Naive thymus-derived CD4-positive, alpha-beta T cell (primary cell): ENCODE measurements at regions not wholly inside any gene's neighbourhood (a gene's known extent, or its start where the extent isn't known, plus 50 kb on each side); places are given as distances from the start of the nearest gene placed in this dataset.

Experiments used
- ATAC-seq: fragments of 150-1000 bp; cut with Tn5 transposase; 2 replicates; pipeline ENCODE4 v1.10.0; 2021; ENCODE audit warnings: mild to moderate bottlenecking, moderate library complexity
- CTCF ChIA-PET: fragments of 350-600 bp; sonication (Branson Sonifier 250); formaldehyde crosslinking; loops from one replicate; lab custom pipeline; 2021; ENCODE audit warnings: antibody characterized with exemption; lab: Charles Lee
- POLR2A ChIA-PET: fragments of 350-600 bp; sonication (Branson Sonifier 250); formaldehyde crosslinking; loops from one replicate; lab custom pipeline; 2021; ENCODE audit warnings: antibody characterized with exemption, inconsistent platforms; lab: Charles Lee
- DNase-seq, 9 donors: peaks; one replicate each; pipeline versions ENCODE4 v3.0.0 to v3.0.0-alpha.2; 2020 to 2022; ENCODE audit warnings: mixed read lengths in 1 of 9
- H3K27ac ChIP-seq: one replicate; pipeline ENCODE4 v1.7.0; 2013; ENCODE audit warnings: mild to moderate bottlenecking, low read depth, low read length, moderate library complexity
- H3K27me3 ChIP-seq, 2 donors: one replicate each; pipeline ENCODE4 v1.7.0; 2013; ENCODE audit warnings: low read length in 2 of 2, mild to moderate bottlenecking in 2 of 2, moderate library complexity in 2 of 2; ENCODE audit not compliant: control insufficient read depth in 2 of 2, insufficient read depth in 2 of 2
- H3K36me3 ChIP-seq, 3 experiments: 1 replicate in 2 of 3; 2 replicates in 1 of 3; pipeline ENCODE4 v1.7.0; 2013; ENCODE audit warnings: low read length in 3 of 3, mild to moderate bottlenecking in 3 of 3, moderate library complexity in 1 of 3; ENCODE audit not compliant: insufficient read depth in 3 of 3, control insufficient read depth in 2 of 3
- H3K4me1 ChIP-seq, 2 donors: one replicate each; pipeline ENCODE4 v1.7.0; 2013; ENCODE audit warnings: low read length in 2 of 2, mild to moderate bottlenecking in 2 of 2, moderate library complexity in 1 of 2; ENCODE audit not compliant: control insufficient read depth in 2 of 2, insufficient read depth in 2 of 2
- H3K4me3 ChIP-seq: 2 replicates; pipeline ENCODE4 v1.7.0; 2013; ENCODE audit warnings: mild to moderate bottlenecking, low read length
- H3K9me3 ChIP-seq, 3 experiments: 1 replicate in 2 of 3; 2 replicates in 1 of 3; pipeline ENCODE4 v1.7.0; 2013; ENCODE audit warnings: low read length in 3 of 3; ENCODE audit not compliant: control insufficient read depth in 2 of 3
- H3K27ac Mint-ChIP-seq, 9 donors: one replicate each; pipeline ENCODE4 v1.8.0; 2020 to 2022; ENCODE audit warnings: mixed read lengths in 9 of 9, mild to moderate bottlenecking in 8 of 9, moderate library complexity in 5 of 9, inconsistent platforms in 2 of 9
- H3K27me3 Mint-ChIP-seq, 5 donors: one replicate each; pipeline ENCODE4 v1.8.0; 2021 to 2022; ENCODE audit warnings: mixed read lengths in 5 of 5, mild to moderate bottlenecking in 1 of 5
- H3K36me3 Mint-ChIP-seq, 5 donors: one replicate each; pipeline ENCODE4 v1.8.0; 2020 to 2022; ENCODE audit warnings: mixed read lengths in 5 of 5, mild to moderate bottlenecking in 3 of 5, inconsistent platforms in 1 of 5
- H3K4me1 Mint-ChIP-seq, 7 donors: one replicate each; pipeline ENCODE4 v1.8.0; 2020 to 2022; ENCODE audit warnings: mixed read lengths in 7 of 7, mild to moderate bottlenecking in 3 of 7, inconsistent platforms in 1 of 7
- H3K4me3 Mint-ChIP-seq, 10 donors: one replicate each; pipeline ENCODE4 v1.8.0; 2020 to 2022; ENCODE audit warnings: mild to moderate bottlenecking in 10 of 10, mixed read lengths in 10 of 10, moderate library complexity in 6 of 10, inconsistent platforms in 2 of 10
- H3K9me3 Mint-ChIP-seq, 11 donors: one replicate each; pipeline ENCODE4 v1.8.0; 2020 to 2022; ENCODE audit warnings: mixed read lengths in 11 of 11, mild to moderate bottlenecking in 4 of 11, inconsistent platforms in 1 of 11, moderate library complexity in 1 of 11
- intact Hi-C, 2 donors: fragments of 100-400 bp; cut with micrococcal nuclease; formaldehyde crosslinking; loops; one replicate each; pipeline ENCODE4 v1.15.1; 2023

- no peak for DNase-seq
- Histone ChIP-seq H3K27ac (no peak overlapping the region), H3K9me3 (no peaks in the 10 kb centered on the region), H3K4me3 (no peak overlapping the region), H3K27me3 (no peaks in the 10 kb centered on the region), H3K4me1 (no peaks in the 10 kb centered on the region), H3K36me3 (no peaks in the 10 kb centered on the region)
- ChIA-PET POLR2A (no interaction called here), CTCF (no interaction called here)
- ATAC-seq, result no peak
- Mint-ChIP-seq H3K9me3 (peaks cover 0 to 24% (median 2%) of the 10 kb centered on the region in 11 donors), H3K4me1 (no peaks in the 10 kb centered on the region), H3K4me3 (no peak overlapping the region), H3K27me3 (no peaks in the 10 kb centered on the region), H3K27ac (peak overlapping the region in 1 of 9 donors; percentile 34), H3K36me3 (peaks cover 0 to 3% (median 0%) of the 10 kb centered on the region in 5 donors)
- intact Hi-C loops, result no loop called here
Observed at GRCh38 chr9:17871213-17871890, 292.5 kb downstream of the SH3GL2 start.

- H3K27ac ChIP-seq, result no peak overlapping the region
- Mint-ChIP-seq H3K9me3 (peaks cover 0 to 11% (median 2%) of the 10 kb centered on the region in 11 donors), H3K4me3 (no peak overlapping the region), H3K27ac (no peak overlapping the region), H3K27me3 (no peaks in the 10 kb centered on the region), H3K4me1 (no peaks in the 10 kb centered on the region), H3K36me3 (peaks cover 0 to 3% (median 0%) of the 10 kb centered on the region in 5 donors)
- DNase-seq (no peak), ATAC-seq (no peak)
- no peaks in the 10 kb centered on the region for H3K4me1 ChIP-seq
- intact Hi-C loops, result no loop called here
- H3K36me3 ChIP-seq, result no peaks in the 10 kb centered on the region
- H3K27me3 ChIP-seq, result no peaks in the 10 kb centered on the region
- ChIA-PET POLR2A (no interaction called here), CTCF (no interaction called here)
- no peak overlapping the region for H3K4me3 ChIP-seq
- no peaks in the 10 kb centered on the region for H3K9me3 ChIP-seq
Observed at GRCh38 chr9:17875886-17876285, 297.0 kb downstream of the SH3GL2 start.

- Mint-ChIP-seq H3K27me3 (no peaks in the 10 kb centered on the region), H3K4me1 (no peaks in the 10 kb centered on the region), H3K4me3 (no peak overlapping the region), H3K36me3 (peaks cover 0 to 3% (median 0%) of the 10 kb centered on the region in 5 donors), H3K9me3 (peaks cover 0 to 11% (median 2%) of the 10 kb centered on the region in 11 donors), H3K27ac (no peak overlapping the region)
- H3K4me1 ChIP-seq, result no peaks in the 10 kb centered on the region
- CTCF ChIA-PET, result no interaction called here
- DNase-seq, result no peak
- H3K9me3 ChIP-seq, result no peaks in the 10 kb centered on the region
- H3K4me3 ChIP-seq, result no peak overlapping the region
- no peaks in the 10 kb centered on the region for H3K27me3 ChIP-seq
- no peaks in the 10 kb centered on the region for H3K36me3 ChIP-seq
- no peak for ATAC-seq
- intact Hi-C loops, result no loop called here
- POLR2A ChIA-PET, result no interaction called here
- no peak overlapping the region for H3K27ac ChIP-seq
Observed at GRCh38 chr9:17876687-17877086, 297.8 kb downstream of the SH3GL2 start.

GRCh38 chr9:17878810-17879370 is 300.0 kb downstream of the SH3GL2 start:
- Mint-ChIP-seq H3K4me1 (no peaks in the 10 kb centered on the region), H3K36me3 (peaks cover 0 to under 1% (median 0%) of the 10 kb centered on the region in 5 donors), H3K4me3 (no peak overlapping the region), H3K9me3 (peaks cover 0 to 10% (median 0%) of the 10 kb centered on the region in 11 donors), H3K27ac (no peak overlapping the region), H3K27me3 (no peaks in the 10 kb centered on the region)
- ChIA-PET CTCF (no interaction called here), POLR2A (no interaction called here)
- DNase-seq (no peak), ATAC-seq (no peak)
- no peak overlapping the region for H3K27ac ChIP-seq
- no peaks in the 10 kb centered on the region for H3K36me3 ChIP-seq
- no peaks in the 10 kb centered on the region for H3K9me3 ChIP-seq
- no peak overlapping the region for H3K4me3 ChIP-seq
- no peaks in the 10 kb centered on the region for H3K4me1 ChIP-seq
- intact Hi-C loops, result no loop called here
- H3K27me3 ChIP-seq, result no peaks in the 10 kb centered on the region

- POLR2A ChIA-PET, result no interaction called here
- H3K4me1 ChIP-seq, result no peaks in the 10 kb centered on the region
- H3K4me1 Mint-ChIP-seq, result no peaks in the 10 kb centered on the region
Observed at GRCh38 chr9:17881371-17881770, 302.5 kb downstream of the SH3GL2 start.

GRCh38 chr9:17882688-17883594 is 304.1 kb downstream of the SH3GL2 start:
- no peak for DNase-seq
- Histone ChIP-seq H3K27ac (no peak overlapping the region), H3K4me1 (no peaks in the 10 kb centered on the region), H3K4me3 (no peak overlapping the region), H3K36me3 (no peaks in the 10 kb centered on the region), H3K9me3 (no peaks in the 10 kb centered on the region), H3K27me3 (no peaks in the 10 kb centered on the region)
- H3K4me1 Mint-ChIP-seq, result no peaks in the 10 kb centered on the region
- no peak overlapping the region for H3K27ac Mint-ChIP-seq
- intact Hi-C loops, result no loop called here
- H3K36me3 Mint-ChIP-seq, result no peaks in the 10 kb centered on the region
- ChIA-PET POLR2A (no interaction called here), CTCF (no interaction called here)
- no peak for ATAC-seq
- peaks cover 0 to 7% (median 0%) of the 10 kb centered on the region in 11 donors for H3K9me3 Mint-ChIP-seq
- no peak overlapping the region for H3K4me3 Mint-ChIP-seq
- no peaks in the 10 kb centered on the region for H3K27me3 Mint-ChIP-seq

More at GRCh38 chr9:17881371-17881770, 302.5 kb downstream of the SH3GL2 start:
- intact Hi-C loops, result no loop called here
- DNase-seq, result no peak
- Histone ChIP-seq H3K4me3 (no peak overlapping the region), H3K27me3 (no peaks in the 10 kb centered on the region), H3K9me3 (no peaks in the 10 kb centered on the region), H3K27ac (no peak overlapping the region), H3K36me3 (no peaks in the 10 kb centered on the region)
- Mint-ChIP-seq H3K4me3 (no peak overlapping the region), H3K27ac (no peak overlapping the region), H3K36me3 (no peaks in the 10 kb centered on the region), H3K27me3 (no peaks in the 10 kb centered on the region), H3K9me3 (peaks cover 0 to 8% (median 0%) of the 10 kb centered on the region in 11 donors)
- CTCF ChIA-PET, result no interaction called here
- no peak for ATAC-seq
